B cell (primary cell): ENCODE measurements at regions not wholly inside any gene's neighbourhood (a gene's known extent, or its start where the extent isn't known, plus 50 kb on each side); places are given as distances from the start of the nearest gene placed in this dataset.

ENCODE experiments used
- ATAC-seq: fragments of 200-7000 bp; cut with Tn5 transposase; one replicate; pipeline ENCODE4 v1.10.0; 2021; ENCODE audit warnings: low read depth, mild to moderate bottlenecking, moderate number of reproducible peaks, moderate library complexity
- CTCF ChIA-PET: fragments of 350-600 bp; sonication (Branson Sonifier 250); formaldehyde crosslinking; loops from one replicate; lab custom pipeline; 2021; ENCODE audit warnings: antibody characterized with exemption, inconsistent platforms; lab: Charles Lee
- POLR2A ChIA-PET: fragments of 350-600 bp; sonication (Branson Sonifier 250); formaldehyde crosslinking; loops from one replicate; lab custom pipeline; 2021; ENCODE audit warnings: antibody characterized with exemption; lab: Charles Lee
- DNase-seq: peaks from one replicate; pipeline ENCODE4 v3.0.0; 2013
- H2AFZ ChIP-seq: 2 replicates; pipeline ENCODE4 v1.6.1; 2012; ENCODE audit warnings: mild to moderate bottlenecking, low read depth, low read length; ENCODE audit not compliant: insufficient read depth, poor library complexity, severe bottlenecking
- H3K27ac ChIP-seq, 2 donors: 1 replicate in 1 of 2; 2 replicates in 1 of 2; pipeline ENCODE4 v1.5.1; 2012 to 2013; ENCODE audit warnings: low read length in 2 of 2, mild to moderate bottlenecking in 2 of 2, moderate library complexity in 1 of 2
- H3K27me3 ChIP-seq, 4 experiments: fragments of 200-600 bp in 1 of 4; sonication (generic) in 1 of 4; replicated peaks in 1 of 4; 1 replicate in 2 of 4; 2 replicates in 2 of 4; pipeline versions ENCODE4 v1.6.1 to v1.7.0; 2013 to 2016; ENCODE audit warnings: low read length in 3 of 4, mild to moderate bottlenecking in 2 of 4, mixed read lengths in 1 of 4, moderate library complexity in 1 of 4; ENCODE audit not compliant: insufficient read depth in 4 of 4, control insufficient read depth in 3 of 4; ENCODE audit errors: control extremely low read depth in 1 of 4
- H3K36me3 ChIP-seq, 2 experiments: replicated peaks in 1 of 2; 1 replicate in 1 of 2; 2 replicates in 1 of 2; pipeline versions ENCODE4 v1.6.1 to v1.7.1; 2013; ENCODE audit warnings: low read length in 1 of 2; ENCODE audit not compliant: insufficient read depth in 2 of 2, control insufficient read depth in 1 of 2; ENCODE audit errors: control extremely low read depth in 1 of 2, extremely low read depth in 1 of 2
- H3K4me1 ChIP-seq, 2 donors: fragments of 200-600 bp in 1 of 2; sonication (generic) in 1 of 2; 1 replicate in 1 of 2; 2 replicates in 1 of 2; pipeline versions ENCODE4 v1.5.1 to v1.6.1; 2013 to 2017; ENCODE audit warnings: low read length in 2 of 2; ENCODE audit not compliant: control insufficient read depth in 2 of 2, insufficient read depth in 2 of 2
- H3K4me2 ChIP-seq: replicated peaks from 2 replicates; pipeline ENCODE3; 2012; ENCODE audit warnings: mild to moderate bottlenecking, low read depth, low read length; ENCODE audit not compliant: poor library complexity, severe bottlenecking
- H3K4me3 ChIP-seq, 5 experiments: fragments of 200-600 bp in 1 of 5; sonication (generic) in 1 of 5; 1 replicate in 3 of 5; 2 replicates in 2 of 5; pipeline versions ENCODE4 v1.5.1 to v1.7.0; 2011 to 2016; ENCODE audit warnings: low read length in 4 of 5, mild to moderate bottlenecking in 4 of 5, low read depth in 2 of 5, control low read depth in 1 of 5, moderate library complexity in 1 of 5; ENCODE audit not compliant: insufficient read depth in 1 of 5; ENCODE audit errors: control extremely low read depth in 1 of 5, extremely low read depth in 1 of 5
- H3K79me2 ChIP-seq: fragments of 200-600 bp; sonication (generic); one replicate; pipeline ENCODE4 v1.6.0; 2016; ENCODE audit warnings: low read length; ENCODE audit not compliant: control insufficient read depth, insufficient read depth
- H3K9ac ChIP-seq: fragments of 200-600 bp; sonication (generic); 2 replicates; pipeline ENCODE4 v1.6.1; 2017; ENCODE audit warnings: mild to moderate bottlenecking, low read length, moderate library complexity
- H3K9me3 ChIP-seq, 3 donors: one replicate each; pipeline versions ENCODE4 v1.6.1 to v1.7.1; 2013; ENCODE audit warnings: low read length in 2 of 3; ENCODE audit not compliant: control insufficient read depth in 2 of 3, insufficient read depth in 1 of 3; ENCODE audit errors: control extremely low read depth in 1 of 3
- H4K20me1 ChIP-seq: 2 replicates; pipeline ENCODE4 v1.6.0; 2012; ENCODE audit warnings: mild to moderate bottlenecking, low read length; ENCODE audit not compliant: insufficient read depth, control insufficient read depth, poor library complexity, severe bottlenecking
- H3K27ac Mint-ChIP-seq: one replicate; pipeline ENCODE4 v1.8.0; 2021; ENCODE audit warnings: mixed read lengths
- H3K27me3 Mint-ChIP-seq: one replicate; pipeline ENCODE4 v1.8.0; 2021; ENCODE audit warnings: mixed read lengths
- H3K4me1 Mint-ChIP-seq: one replicate; pipeline ENCODE4 v1.8.0; 2021; ENCODE audit warnings: mixed read lengths
- H3K4me3 Mint-ChIP-seq: one replicate; pipeline ENCODE4 v1.8.0; 2021; ENCODE audit warnings: mixed read lengths
- H3K9me3 Mint-ChIP-seq: one replicate; pipeline ENCODE4 v1.8.0; 2022; ENCODE audit warnings: mixed read lengths; ENCODE audit not compliant: insufficient read depth
- CTCF ChIP-seq: fragments of 200-600 bp; IDR thresholded peaks from one replicate; pipeline ENCODE4 v1.8.0; 2022; ENCODE audit warnings: antibody characterized with exemption, mild to moderate bottlenecking
- EZH2 ChIP-seq: IDR thresholded peaks from 2 replicates; pipeline ENCODE4 v1.6.1; 2012; ENCODE audit warnings: borderline replicate concordance, low read depth, mild to moderate bottlenecking, moderate library complexity, low read length; ENCODE audit not compliant: insufficient read depth, poor library complexity, severe bottlenecking
- WGBS: methylation state at CpG from one replicate; pipeline ENCODE4 v1.1.5; 2013; ENCODE audit warnings: missing lambda C conversion rate; ENCODE audit not compliant: insufficient coverage; 5-methylcytosine and 5-hydroxymethylcytosine counted together
- intact Hi-C: fragments of 100-400 bp; cut with micrococcal nuclease; formaldehyde crosslinking; loops from one replicate; pipeline ENCODE4 v1.10.0; 2022

GRCh38 chr15:29369261-29369660 lies 99.6 kb upstream of the NSMCE3 start:
- peaks cover 2 to 15% (median 9%) of the 10 kb centered on the region in 3 donors for H3K9me3 ChIP-seq
- H2AFZ ChIP-seq: no peak overlapping the region
- no CpG with 5 or more reads among the region's 3 CpGs for WGBS
- ChIA-PET POLR2A (no interaction called here), CTCF (no interaction called here)
- Mint-ChIP-seq H3K27me3 (peaks cover 5% of the 10 kb centered on the region), H3K4me3 (no peak overlapping the region), H3K4me1 (no peaks in the 10 kb centered on the region), H3K27ac (no peak overlapping the region), H3K9me3 (peaks cover 14% of the 10 kb centered on the region)
- TF ChIP-seq CTCF (no peak), EZH2 (no peak)
- intact Hi-C loops: no loop called here
- no peak for DNase-seq
- no peaks in the 10 kb centered on the region for H4K20me1 ChIP-seq
- H3K79me2 ChIP-seq: no peaks in the 10 kb centered on the region
- no peak for ATAC-seq
- peaks cover 0 to 3% (median 0%) of the 10 kb centered on the region in 4 experiments for H3K27me3 ChIP-seq
- no peak overlapping the region for H3K27ac ChIP-seq
- no peak overlapping the region for H3K4me2 ChIP-seq
- no peak overlapping the region for H3K9ac ChIP-seq
- no peaks in the 10 kb centered on the region for H3K36me3 ChIP-seq
- no peaks in the 10 kb centered on the region for H3K4me1 ChIP-seq
- no peak overlapping the region for H3K4me3 ChIP-seq

GRCh38 chr15:29364426-29365078 lies 94.9 kb upstream of the NSMCE3 start:
- POLR2A ChIA-PET: no interaction called here
- peaks cover 5% of the 10 kb centered on the region for H3K27me3 Mint-ChIP-seq
- H3K4me3 Mint-ChIP-seq: no peak overlapping the region
- ATAC-seq: no peak
- H3K9me3 ChIP-seq: peaks cover 0 to 13% (median 9%) of the 10 kb centered on the region in 3 donors
- no peak overlapping the region for H3K27ac ChIP-seq
- H4K20me1 ChIP-seq: no peaks in the 10 kb centered on the region
- H3K4me1 ChIP-seq: no peaks in the 10 kb centered on the region
- peaks cover 14% of the 10 kb centered on the region for H3K9me3 Mint-ChIP-seq
- no peak overlapping the region for H2AFZ ChIP-seq
- no peak overlapping the region for H3K27ac Mint-ChIP-seq
- H3K79me2 ChIP-seq: no peaks in the 10 kb centered on the region
- H3K36me3 ChIP-seq: no peaks in the 10 kb centered on the region
- CTCF ChIA-PET: no interaction called here
- no peak for DNase-seq
- 81% methylated on average over 6 of the region's 8 CpGs for WGBS
- intact Hi-C loops: no loop called here
- H3K9ac ChIP-seq: no peak overlapping the region
- H3K27me3 ChIP-seq: peaks cover 0 to 7% (median 0%) of the 10 kb centered on the region in 4 experiments
- no peaks in the 10 kb centered on the region for H3K4me1 Mint-ChIP-seq
- no peak overlapping the region for H3K4me3 ChIP-seq
- H3K4me2 ChIP-seq: no peak overlapping the region
- TF ChIP-seq EZH2 (no peak), CTCF (no peak)
